ENCODE measurements at regions not wholly inside any gene's neighbourhood (a gene's known extent, or its start where the extent isn't known, plus 50 kb on each side); places are given as distances from the start of the nearest gene placed in this dataset.

GRCh38 chr22:19625331-19626041, 88.8 kb upstream of the SEPTIN5 start:
- DNase-seq (ENCODE audit: low read depth) = no peak
- no peak overlapping the region for H3K4me3 ChIP-seq (ENCODE audit: low read depth, low read length)
- no peak for TF ChIP-seq CTCF (conservative IDR thresholded peaks at IDR 0.05; ENCODE audit: low read depth, low read length)

- H3K4me3 ChIP-seq (ENCODE audit: low read depth, low read length) = no peak overlapping the region
- no peak for TF ChIP-seq CTCF (conservative IDR thresholded peaks at IDR 0.05; ENCODE audit: low read depth, low read length)
- no peak for DNase-seq (ENCODE audit: low read depth)
Measured at GRCh38 chr22:19626042-19626587, 88.2 kb upstream of the SEPTIN5 start.

- no peak for TF ChIP-seq CTCF (conservative IDR thresholded peaks at IDR 0.05; ENCODE audit: low read depth, low read length)
- DNase-seq (ENCODE audit: low read depth) = no peak
- H3K4me3 ChIP-seq (ENCODE audit: low read depth, low read length) = no peak overlapping the region
Measured at GRCh38 chr22:19626666-19627065, 87.6 kb upstream of the SEPTIN5 start.

- no peak overlapping the region for H3K4me3 ChIP-seq (ENCODE audit: low read depth, low read length)
- no peak for TF ChIP-seq CTCF (conservative IDR thresholded peaks at IDR 0.05; ENCODE audit: low read depth, low read length)
- no peak for DNase-seq (ENCODE audit: low read depth)
Measured at GRCh38 chr22:19628038-19628776, 86.1 kb upstream of the SEPTIN5 start.

GRCh38 chr22:19629331-19629719, 85.0 kb upstream of the SEPTIN5 start:
- DNase-seq (ENCODE audit: low read depth) = no peak
- no peak for TF ChIP-seq CTCF (conservative IDR thresholded peaks at IDR 0.05; ENCODE audit: low read depth, low read length)
- no peak overlapping the region for H3K4me3 ChIP-seq (ENCODE audit: low read depth, low read length)

GRCh38 chr22:19629720-19630419, 84.4 kb upstream of the SEPTIN5 start:
- H3K4me3 ChIP-seq (ENCODE audit: low read depth, low read length) = no peak overlapping the region
- peak; percentile 88 for DNase-seq (ENCODE audit: low read depth)
- peak; percentile 99 for TF ChIP-seq CTCF (conservative IDR thresholded peaks at IDR 0.05; ENCODE audit: low read depth, low read length)
